ENCODE measurements at regions not wholly inside any gene's neighbourhood (a gene's known extent, or its start where the extent isn't known, plus 50 kb on each side); places are given as distances from the start of the nearest gene placed in this dataset.
"Not testable (repeated sequence)": the region's sequence is repeated elsewhere in the genome, so short reads cannot be mapped to it uniquely, and the experiment has no call there.

DNA sequence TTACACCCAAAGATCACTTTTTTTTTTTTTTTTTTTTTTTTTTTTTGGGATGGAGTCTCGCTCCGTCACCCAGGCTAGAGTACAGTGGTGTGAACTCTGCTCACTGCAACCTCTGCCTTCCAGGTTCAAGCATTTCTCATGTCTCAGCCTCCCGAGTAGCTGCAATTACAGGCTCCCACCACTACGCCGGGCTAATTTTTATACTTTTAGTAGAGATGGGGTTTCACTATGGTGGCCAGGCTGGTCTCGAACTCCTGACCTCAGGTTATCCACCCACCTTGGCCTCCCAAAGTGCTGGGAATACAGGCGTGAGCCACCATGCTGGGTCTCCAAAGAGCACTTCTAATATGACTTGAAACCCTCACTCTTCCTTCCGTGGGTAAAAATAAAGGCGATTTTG is 152.2 kb upstream of the SPACA7 start:
- not testable (repeated sequence) for TF ChIP-seq CTCF, POLR2A (IDR thresholded peaks at IDR 0.05)

Measured in testis (tissue), 2 donors.